H1 (cell line): ENCODE measurements at regions not wholly inside any gene's neighbourhood (a gene's known extent, or its start where the extent isn't known, plus 50 kb on each side); places are given as distances from the start of the nearest gene placed in this dataset.
A peak's percentile ranks its signal among the peaks of the same experiment; 100 is the strongest.

Experiments used
- CTCF ChIA-PET: fragments of 300-600 bp; sonication (Branson Sonifier 250); formaldehyde crosslinking; loops from one replicate; lab custom pipeline; 2021; ENCODE audit not compliant: partially characterized antibody; lab: Charles Lee
- POLR2A ChIA-PET: fragments of 300-600 bp; sonication (Branson Sonifier 250); formaldehyde crosslinking; loops from one replicate; lab custom pipeline; 2021; ENCODE audit warnings: inconsistent platforms; ENCODE audit not compliant: partially characterized antibody; lab: Charles Lee
- DNase-seq, 2 experiments: peaks; one replicate each; pipeline versions ENCODE4 v3.0.0 to v3.0.0-alpha.2; 2010 to 2022; ENCODE audit warnings: low spot score in 2 of 2, low read depth in 1 of 2, mixed read lengths in 1 of 2
- FAIRE-seq: peaks from 2 replicates; lab custom pipeline; 2011; peaks lifted over from hg19 to GRCh38; lab: Jason Lieb, UNC
- H2AFZ ChIP-seq: 2 replicates; pipeline ENCODE4 v1.8.1; 2012; ENCODE audit warnings: low read length, inconsistent platforms
- H2AK5ac ChIP-seq: 2 replicates; pipeline ENCODE4 v1.6.1; 2013; ENCODE audit warnings: low read depth, low read length
- H2BK120ac ChIP-seq: replicated peaks from 2 replicates; pipeline ENCODE3; 2013; ENCODE audit warnings: low read depth, low read length, inconsistent platforms
- H2BK12ac ChIP-seq: 2 replicates; pipeline ENCODE4 v1.6.1; 2013; ENCODE audit warnings: low read depth, low read length
- H2BK15ac ChIP-seq: 2 replicates; pipeline ENCODE4 v1.6.1; 2013; ENCODE audit warnings: low read length
- H2BK20ac ChIP-seq: 2 replicates; pipeline ENCODE4 v1.6.1; 2013; ENCODE audit warnings: low read length
- H2BK5ac ChIP-seq: 2 replicates; pipeline ENCODE4 v1.6.1; 2013; ENCODE audit warnings: low read depth, low read length
- H3K14ac ChIP-seq: 2 replicates; pipeline ENCODE4 v1.6.1; 2013; ENCODE audit warnings: inconsistent platforms; ENCODE audit not compliant: insufficient read length
- H3K18ac ChIP-seq: 2 replicates; pipeline ENCODE4 v1.6.1; 2013; ENCODE audit warnings: low read length; ENCODE audit errors: extremely low read depth
- H3K23ac ChIP-seq: 2 replicates; pipeline ENCODE4 v1.6.1; 2013; ENCODE audit warnings: inconsistent platforms; ENCODE audit not compliant: insufficient read length
- H3K23me2 ChIP-seq: 2 replicates; pipeline ENCODE4 v1.6.1; 2013; ENCODE audit warnings: low read depth, low read length
- H3K27ac ChIP-seq: 2 replicates; pipeline ENCODE4 v1.6.1; 2011; ENCODE audit warnings: low read depth, low read length, inconsistent platforms
- H3K27me3 ChIP-seq, 4 experiments: replicated peaks in 1 of 4; 1 replicate in 1 of 4; 2 replicates in 3 of 4; pipeline versions ENCODE4 v1.6.1 to v1.8.1; 2011 to 2013; ENCODE audit warnings: low read length in 3 of 4, mild to moderate bottlenecking in 3 of 4, inconsistent platforms in 2 of 4, mixed read lengths in 2 of 4, moderate library complexity in 1 of 4; ENCODE audit not compliant: control insufficient read depth in 3 of 4, insufficient read depth in 3 of 4; ENCODE audit errors: extremely low read depth in 1 of 4
- H3K36me3 ChIP-seq, 4 experiments: 2 replicates each; pipeline versions ENCODE4 v1.6.1 to v1.8.1; 2011 to 2013; ENCODE audit warnings: mild to moderate bottlenecking in 4 of 4, low read length in 3 of 4, moderate library complexity in 2 of 4, control low read depth in 1 of 4, inconsistent platforms in 1 of 4; ENCODE audit not compliant: insufficient read depth in 4 of 4, control insufficient read depth in 2 of 4
- H3K4ac ChIP-seq: replicated peaks from 2 replicates; pipeline ENCODE3; 2013; ENCODE audit warnings: low read length, low read depth, mixed read lengths, inconsistent platforms; ENCODE audit not compliant: insufficient read length
- H3K4me1 ChIP-seq, 4 experiments: replicated peaks in 1 of 4; 1 replicate in 1 of 4; 2 replicates in 3 of 4; pipeline versions ENCODE4 v1.6.1 to v1.8.1; 2011 to 2013; ENCODE audit warnings: low read length in 3 of 4, inconsistent platforms in 2 of 4, mixed read lengths in 1 of 4; ENCODE audit not compliant: insufficient read depth in 4 of 4, control insufficient read depth in 3 of 4
- H3K4me2 ChIP-seq, 2 experiments: 2 replicates each; pipeline versions ENCODE4 v1.6.1 to v1.8.1; 2011 to 2013; ENCODE audit warnings: low read depth in 2 of 2, low read length in 2 of 2, control low read depth in 1 of 2, inconsistent platforms in 1 of 2, mild to moderate bottlenecking in 1 of 2; ENCODE audit not compliant: insufficient read depth in 1 of 2
- H3K4me3 ChIP-seq, 4 experiments: fragments of 200-600, 300-600 bp in 1 of 4; sonication (generic), shearing (Covaris generic), sonication (Bioruptor Twin) in 1 of 4; 2 replicates each; pipeline versions ENCODE4 v1.5.1 to v1.8.1; 2011 to 2016; ENCODE audit warnings: low read length in 4 of 4, low read depth in 3 of 4, control low read depth in 2 of 4, inconsistent platforms in 2 of 4, mild to moderate bottlenecking in 2 of 4, mixed read lengths in 1 of 4, moderate library complexity in 1 of 4; ENCODE audit not compliant: insufficient read depth in 2 of 4; ENCODE audit errors: extremely low read depth in 1 of 4
- H3K56ac ChIP-seq: replicated peaks from 2 replicates; pipeline ENCODE3; 2013; ENCODE audit warnings: low read depth, mild to moderate bottlenecking, mixed read lengths, low read length, inconsistent platforms; ENCODE audit not compliant: insufficient read length
- H3K79me1 ChIP-seq: 2 replicates; pipeline ENCODE4 v1.6.1; 2013; ENCODE audit warnings: low read depth, low read length, control low read depth
- H3K79me2 ChIP-seq, 2 experiments: 2 replicates each; pipeline versions ENCODE4 v1.6.1 to v1.8.1; 2012 to 2013; ENCODE audit warnings: low read length in 2 of 2, mild to moderate bottlenecking in 2 of 2, inconsistent platforms in 1 of 2; ENCODE audit not compliant: insufficient read depth in 2 of 2, control insufficient read depth in 1 of 2
- H3K9ac ChIP-seq, 4 experiments: replicated peaks in 1 of 4; 1 replicate in 1 of 4; 2 replicates in 3 of 4; pipeline versions ENCODE4 v1.6.1 to v1.8.1; 2011 to 2013; ENCODE audit warnings: low read depth in 3 of 4, low read length in 3 of 4, control low read depth in 2 of 4, mild to moderate bottlenecking in 2 of 4, moderate library complexity in 2 of 4, inconsistent platforms in 1 of 4; ENCODE audit errors: extremely low read depth in 1 of 4
- H3K9me3 ChIP-seq, 2 experiments: 2 replicates each; pipeline versions ENCODE4 v1.6.1 to v1.8.1; 2012 to 2013; ENCODE audit warnings: mild to moderate bottlenecking in 2 of 2, moderate library complexity in 2 of 2, control low read depth in 1 of 2, inconsistent platforms in 1 of 2, low read depth in 1 of 2, low read length in 1 of 2, mixed read lengths in 1 of 2; ENCODE audit not compliant: insufficient read depth in 2 of 2
- H4K20me1 ChIP-seq, 2 experiments: replicated peaks in 1 of 2; 2 replicates each; pipeline versions ENCODE3 to v1.8.1; 2011 to 2013; ENCODE audit warnings: inconsistent platforms in 2 of 2, low read length in 2 of 2, mild to moderate bottlenecking in 1 of 2; ENCODE audit not compliant: insufficient read depth in 2 of 2, control insufficient read depth in 1 of 2
- H4K5ac ChIP-seq: 2 replicates; pipeline ENCODE4 v1.6.1; 2013; ENCODE audit warnings: low read length, low read depth, mixed read lengths, inconsistent platforms; ENCODE audit not compliant: insufficient read length
- H4K8ac ChIP-seq: 2 replicates; pipeline ENCODE4 v1.8.0; 2013; ENCODE audit warnings: mild to moderate bottlenecking, moderate library complexity, low read length, inconsistent platforms; ENCODE audit not compliant: insufficient read depth; ENCODE audit errors: extremely low read depth
- H4K91ac ChIP-seq: replicated peaks from 2 replicates; pipeline ENCODE3; 2013; ENCODE audit warnings: low read length, mixed read lengths, inconsistent platforms; ENCODE audit not compliant: insufficient read length
- BCL11A ChIP-seq, 2 experiments: IDR thresholded peaks; one replicate each; pipeline ENCODE4 v1.6.1; 2011; ENCODE audit warnings: low read depth in 2 of 2, low read length in 2 of 2, mild to moderate bottlenecking in 2 of 2
- CBX5 ChIP-seq: fragments of 300-800, 300-1000 bp; sonication (generic); IDR thresholded peaks from 2 replicates; pipeline ENCODE4 v1.7.1; 2016; ENCODE audit warnings: antibody characterized with exemption, low read length, low read depth
- CREB1 ChIP-seq: IDR thresholded peaks from 2 replicates; pipeline ENCODE4 v1.6.1; 2012; ENCODE audit warnings: inconsistent platforms
- MAFK ChIP-seq: IDR thresholded peaks from 2 replicates; pipeline ENCODE4 v1.6.1; 2012; ENCODE audit warnings: low read depth, mild to moderate bottlenecking, improper control_type of control experiment, low read length
- YY1 ChIP-seq: IDR thresholded peaks from 2 replicates; pipeline ENCODE4 v1.6.1; 2011; ENCODE audit warnings: low read depth, mild to moderate bottlenecking, low read length

- Histone ChIP-seq H3K4me2 (no peak overlapping the region), H3K9ac (no peak overlapping the region), H4K8ac (no peak overlapping the region), H2BK12ac (no peak overlapping the region), H3K23ac (no peak overlapping the region), H3K79me2 (no peaks in the 10 kb centered on the region), H4K91ac (no peak overlapping the region), H3K36me3 (no peaks in the 10 kb centered on the region)
- DNase-seq = no peak
- POLR2A ChIA-PET = no interaction called here
- peak; percentile 59; the same call in 1 of the 2 replicates for TF ChIP-seq MAFK
- no peak for TF ChIP-seq BCL11A (IDR thresholded peaks at IDR 0.05; ENCODE audit: low read depth in 2 of 2, low read length in 2 of 2)
- no peak for TF ChIP-seq CBX5
- no peak for TF ChIP-seq YY1
- TF ChIP-seq CREB1 = no peak
- TF ChIP-seq, all 59 proteins: peak for 1
- Histone ChIP-seq H3K4me1 (no peaks in the 10 kb centered on the region), H3K23me2 (no peaks in the 10 kb centered on the region), H2BK120ac (no peak overlapping the region), H4K20me1 (no peaks in the 10 kb centered on the region), H3K27me3 (no peaks in the 10 kb centered on the region), H4K5ac (no peak overlapping the region), H2AFZ (no peak overlapping the region), H3K79me1 (no peaks in the 10 kb centered on the region), H2AK5ac (no peak overlapping the region), H3K9me3 (peaks cover 0 to 2% of the 10 kb centered on the region in 2 experiments; a peak in 1 of 4 replicates), H2BK15ac (no peak overlapping the region), H3K18ac (no peak overlapping the region), H3K14ac (no peak overlapping the region), H2BK20ac (no peak overlapping the region), H3K27ac (no peak overlapping the region), H3K4ac (no peak overlapping the region), H3K56ac (no peak overlapping the region), H2BK5ac (no peak overlapping the region), H3K4me3 (no peak overlapping the region)
- no peak for FAIRE-seq
- CTCF ChIA-PET = no interaction called here
Observed at GRCh38 chr4:96531836-96532235, 691.9 kb downstream of the PDHA2 start.
